K562 (cell line): ENCODE measurements at regions not wholly inside any gene's neighbourhood (a gene's known extent, or its start where the extent isn't known, plus 50 kb on each side); places are given as distances from the start of the nearest gene placed in this dataset.

ENCODE experiments used
- ATAC-seq: fragments of 200-7000 bp; cut with Tn5 transposase; 3 replicates; pipeline ENCODE4 v1.9.1; 2020; ENCODE audit warnings: moderate library complexity
- BruUV-seq: library from RNA; stranded (reverse); fragments of 400-500 nt; replicated peaks from 2 replicates; lab custom pipeline; 2021; lab: Mats Ljungman, UMichigan
- CTCF ChIA-PET: fragments of 300-600 bp; formaldehyde crosslinking; extraction: SDS; loops from one replicate; lab custom pipeline; 2021; ENCODE audit warnings: low intra/inter-chr PET ratio; lab: Yijun Ruan, JAX
- POLR2A ChIA-PET: fragments of 300-600, 350-650 bp; sonication (Branson Sonifier 250); formaldehyde crosslinking; extraction: SDS; loops from one replicate; lab custom pipeline; 2021; ENCODE audit warnings: antibody characterized with exemption, inconsistent platforms; lab: Yijun Ruan, JAX
- DNase-seq, 4 experiments: peaks; one replicate each; pipeline versions ENCODE4 v3.0.0 to v3.0.0-alpha.2; 2011 to 2018; ENCODE audit warnings: low spot score in 3 of 4, mixed read lengths in 3 of 4; ENCODE audit errors: extremely low read depth in 1 of 4
- FAIRE-seq: peaks from 2 replicates; lab custom pipeline; 2011; peaks lifted over from hg19 to GRCh38; lab: Jason Lieb, UNC
- H2AFZ ChIP-seq: 2 replicates; pipeline ENCODE4 v1.6.0; 2011; ENCODE audit warnings: low read depth, low read length, control low read depth, inconsistent platforms
- H3K27ac ChIP-seq: fragments of 200-600 bp; 3 replicates; pipeline ENCODE4 v1.8.0; 2011; ENCODE audit warnings: low read depth, mild to moderate bottlenecking, control low read depth, inconsistent platforms, low read length, moderate library complexity, mixed read lengths; ENCODE audit errors: extremely low read depth
- H3K27me3 ChIP-seq, 2 experiments: fragments of 300-600 bp in 1 of 2; 2 replicates in 1 of 2; 3 replicates in 1 of 2; pipeline versions ENCODE4 v1.6.0 to v1.8.0; 2011; ENCODE audit warnings: inconsistent platforms in 2 of 2, low read length in 2 of 2, mild to moderate bottlenecking in 1 of 2, mixed read lengths in 1 of 2, moderate library complexity in 1 of 2; ENCODE audit not compliant: control insufficient read depth in 2 of 2, insufficient read depth in 2 of 2
- H3K36me3 ChIP-seq: fragments of 300-600 bp; 3 replicates; pipeline ENCODE4 v1.8.0; 2011; ENCODE audit warnings: mild to moderate bottlenecking, low read length, inconsistent platforms; ENCODE audit not compliant: control insufficient read depth, insufficient read depth
- H3K4me1 ChIP-seq, 2 experiments: fragments of 200-600 bp in 1 of 2; replicated peaks in 1 of 2; 2 replicates in 1 of 2; 3 replicates in 1 of 2; pipeline versions ENCODE4 v1.5.1 to v1.8.0; 2011; ENCODE audit warnings: inconsistent platforms in 2 of 2, low read length in 2 of 2, mild to moderate bottlenecking in 1 of 2, mixed read lengths in 1 of 2, moderate library complexity in 1 of 2; ENCODE audit not compliant: control insufficient read depth in 2 of 2, insufficient read depth in 2 of 2
- H3K4me2 ChIP-seq: 2 replicates; pipeline ENCODE4 v1.6.1; 2011; ENCODE audit warnings: low read length, control low read depth, inconsistent platforms, mixed read lengths; ENCODE audit not compliant: insufficient read depth
- H3K4me3 ChIP-seq: fragments of 200-600 bp; sonication (generic), shearing (Covaris generic); 2 replicates; pipeline ENCODE4 v1.5.1; 2016; ENCODE audit warnings: control low read depth, inconsistent platforms
- H3K79me2 ChIP-seq: fragments of 200-600 bp; 3 replicates; pipeline ENCODE4 v1.8.0; 2011; ENCODE audit warnings: low read length, inconsistent platforms; ENCODE audit not compliant: control insufficient read depth, insufficient read depth
- H3K9ac ChIP-seq, 2 experiments: 2 replicates each; pipeline versions ENCODE4 v1.6.0 to v1.6.1; 2011; ENCODE audit warnings: low read depth in 2 of 2, low read length in 2 of 2, control low read depth in 1 of 2, inconsistent platforms in 1 of 2, mild to moderate bottlenecking in 1 of 2, mixed read lengths in 1 of 2; ENCODE audit not compliant: insufficient read depth in 1 of 2
- H3K9me1 ChIP-seq: one replicate; pipeline ENCODE4 v1.6.0; 2011; ENCODE audit warnings: inconsistent platforms, mild to moderate bottlenecking, low read length, moderate library complexity; ENCODE audit not compliant: control insufficient read depth, insufficient read depth
- H3K9me3 ChIP-seq: replicated peaks from 2 replicates; pipeline ENCODE4 v1.5.1; 2011; ENCODE audit warnings: low read depth, low read length, inconsistent platforms; ENCODE audit not compliant: control insufficient read depth, insufficient read depth
- H4K20me1 ChIP-seq: replicated peaks from 2 replicates; pipeline ENCODE4 v1.6.1; 2011; ENCODE audit warnings: low read length, inconsistent platforms, mixed read lengths; ENCODE audit not compliant: control insufficient read depth, insufficient read depth
- CBFA2T2 ChIP-seq: fragments of 450-650 bp; conservative IDR thresholded peaks from 2 replicates; pipeline ENCODE4 v1.6.1; 2017; ENCODE audit warnings: mild to moderate bottlenecking
- EP300 ChIP-seq: IDR thresholded peaks from 2 replicates; pipeline ENCODE4 v1.6.1; 2012; ENCODE audit warnings: low read length, improper control_type of control experiment
- FOSL1 ChIP-seq: fragments of 200-800 bp; sonication (Bioruptor generic); conservative IDR thresholded peaks from 2 replicates; pipeline ENCODE4 v1.6.1; 2016; ENCODE audit warnings: missing genetic modification characterization, missing compliant biosample characterization
- JUN ChIP-seq, 2 experiments: sonication (generic) in 1 of 2; formaldehyde crosslinking in 1 of 2; IDR thresholded peaks; 2 replicates each; pipeline versions ENCODE4 v1.6.1 to v1.8.0; 2012 to 2022; ENCODE audit warnings: borderline replicate concordance in 2 of 2, mild to moderate bottlenecking in 2 of 2, improper control_type of control experiment in 1 of 2, low read depth in 1 of 2, low read length in 1 of 2, missing genetic modification reagents in 1 of 2
- JUND ChIP-seq, 2 experiments: IDR thresholded peaks; 2 replicates in 1 of 2; 3 replicates in 1 of 2; pipeline ENCODE4 v1.6.1; 2011; ENCODE audit warnings: borderline replicate concordance in 2 of 2, low read depth in 2 of 2, low read length in 2 of 2, improper control_type of control experiment in 1 of 2, missing biosample characterization in 1 of 2, missing genetic modification characterization in 1 of 2, missing genetic modification reagents in 1 of 2
- KLF10 ChIP-seq: fragments of 250-450 bp; sonication (Bioruptor Pico); IDR thresholded peaks from 2 replicates; pipeline ENCODE4 v1.6.1; 2021; ENCODE audit warnings: matching md5 sums
- MAFG ChIP-seq: fragments of 450-650 bp; conservative IDR thresholded peaks from 2 replicates; pipeline ENCODE4 v1.6.1; 2016; ENCODE audit warnings: missing genetic modification characterization, missing compliant biosample characterization
- MAFK ChIP-seq: IDR thresholded peaks from 2 replicates; pipeline ENCODE4 v1.6.1; 2011; ENCODE audit warnings: low read length, improper control_type of control experiment
- RFX1 ChIP-seq: fragments of 450-650 bp; IDR thresholded peaks from 2 replicates; pipeline ENCODE4 v1.6.1; 2016; ENCODE audit warnings: mild to moderate bottlenecking, moderate library complexity
- SRF ChIP-seq, 2 experiments: fragments of 250-450, 450-650 bp in 1 of 2; sonication (Bioruptor Pico) in 1 of 2; sonication (generic) in 1 of 2; formaldehyde crosslinking; IDR thresholded peaks; 2 replicates each; pipeline versions ENCODE4 v1.5.0 to v1.5.1; 2020 to 2022; ENCODE audit warnings: mild to moderate bottlenecking in 1 of 2, missing genetic modification reagents in 1 of 2
- STAT5A ChIP-seq: IDR thresholded peaks from 2 replicates; pipeline ENCODE4 v1.6.1; 2012; ENCODE audit warnings: low read length, inconsistent platforms, borderline replicate concordance
- ZFP91 ChIP-seq: sonication (generic); formaldehyde crosslinking; IDR thresholded peaks from 2 replicates; pipeline ENCODE4 v1.8.0; 2022; ENCODE audit warnings: mild to moderate bottlenecking, missing genetic modification reagents
- WGBS: fragments of 100-300 bp; shearing (Covaris generic); methylation state at CpG from one replicate; pipeline ENCODE4 v1.1.6; 2016; ENCODE audit warnings: low coverage, mixed read lengths; ENCODE audit not compliant: insufficient coverage; ENCODE audit errors: missing lambda C conversion rate; 5-methylcytosine and 5-hydroxymethylcytosine counted together
- in situ Hi-C: fragments of 300-500 bp; cut with MboI; formaldehyde crosslinking; loops from 4 replicates; pipeline ENCODE4 v1.15.0; 2018; ENCODE audit warnings: inconsistent platforms, mixed read lengths
- intact Hi-C: fragments of 100-400 bp; cut with micrococcal nuclease; formaldehyde crosslinking; loops from 2 replicates; pipeline ENCODE4 v1.14.2; 2022
- TF ChIP-seq, protein P1 (sequence below), 2 experiments: fragments of 450-650 bp in 1 of 2; sonication (generic) in 1 of 2; formaldehyde crosslinking in 1 of 2; IDR thresholded peaks in 1 of 2; conservative IDR thresholded peaks in 1 of 2; 2 replicates each; pipeline versions ENCODE4 v1.6.1 to v1.8.1; 2016 to 2023; ENCODE audit warnings: mild to moderate bottlenecking in 2 of 2, moderate library complexity in 2 of 2, inconsistent platforms in 1 of 2, missing genetic modification reagents in 1 of 2

GRCh38 chr12:91774434-91774921 lies 371.2 kb downstream of the BTG1 start:
- 37% methylated on average over 6 of the region's 6 CpGs for WGBS
- H3K36me3 ChIP-seq: peaks cover 6% of the 10 kb centered on the region; the same call in 2 of the 3 replicates
- POLR2A ChIA-PET: no interaction called here
- no peak overlapping the region for H3K9ac ChIP-seq
- BruUV-seq: no TSS peak
- no peak overlapping the region for H3K4me3 ChIP-seq
- H3K4me1 ChIP-seq: peaks cover 0 to 12% of the 10 kb centered on the region in 2 experiments; a peak in 3 of 5 replicates
- ATAC-seq: no peak
- H3K27me3 ChIP-seq: no peaks in the 10 kb centered on the region
- no peak overlapping the region for H3K4me2 ChIP-seq
- CTCF ChIA-PET: interaction anchor here (0.6 kb wide), 1 partner anchor 548 kb away, joined by 3 read pairs; no protein-coding TSS in a partner anchor
- TF ChIP-seq JUN (IDR thresholded peaks at IDR 0.05; ENCODE audit: borderline replicate concordance, low read depth, low read length): 0 out of 2 replicates have a peak, but pooled peaks have one; percentile 12
- TF ChIP-seq JUN (CRISPR knock-in tag; IDR thresholded peaks at IDR 0.05; ENCODE audit: borderline replicate concordance): no peak
- TF ChIP-seq ZFP91: peak; percentile 75; the same call in 1 of the 2 replicates
- TF ChIP-seq STAT5A: no peak
- TF ChIP-seq RFX1: 0 out of 2 replicates have a peak, but pooled peaks have one; percentile 17
- peak; percentile 5; the same call in 1 of the 2 replicates for TF ChIP-seq MAFK
- no peak for TF ChIP-seq CBFA2T2
- no peak for TF ChIP-seq SRF (CRISPR knock-in tag; IDR thresholded peaks at IDR 0.05)
- TF ChIP-seq KLF10 (CRISPR knock-in tag): no peak
- peak; percentile 85 for TF ChIP-seq FOSL1
- TF ChIP-seq MAFG (tag): no peak
- TF ChIP-seq, protein P1, sequence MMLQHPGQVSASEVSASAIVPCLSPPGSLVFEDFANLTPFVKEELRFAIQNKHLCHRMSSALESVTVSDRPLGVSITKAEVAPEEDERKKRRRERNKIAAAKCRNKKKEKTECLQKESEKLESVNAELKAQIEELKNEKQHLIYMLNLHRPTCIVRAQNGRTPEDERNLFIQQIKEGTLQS (IDR thresholded peaks at IDR 0.05): peak; percentile 48; the same call in 1 of the 2 replicates
- TF ChIP-seq, protein P1 (CRISPR knock-in tag; conservative IDR thresholded peaks at IDR 0.05): no peak
- no peak for TF ChIP-seq EP300
- peak; percentile 53; the same call in 1 of the 2 replicates for TF ChIP-seq JUND (IDR thresholded peaks at IDR 0.05; ENCODE audit: borderline replicate concordance, low read depth, low read length)
- TF ChIP-seq JUND (tag; IDR thresholded peaks at IDR 0.05; ENCODE audit: borderline replicate concordance, low read depth, low read length): no peak
- peaks cover 7% of the 10 kb centered on the region; the same call in 1 of the 2 replicates for H4K20me1 ChIP-seq
- H3K9me3 ChIP-seq: no peaks in the 10 kb centered on the region
- H3K9me1 ChIP-seq: no peaks in the 10 kb centered on the region
- in situ Hi-C loops (no loop called here), intact Hi-C loops (loop anchor here (10.0 kb wide), 1 partner anchor 140 kb away; no protein-coding TSS in a partner anchor)
- no peak for FAIRE-seq
- no peak for DNase-seq
- H3K79me2 ChIP-seq: peaks cover 3% of the 10 kb centered on the region; the same call in 2 of the 3 replicates
- H2AFZ ChIP-seq: no peak overlapping the region
- H3K27ac ChIP-seq: no peak overlapping the region
